ENCODE measurements at regions not wholly inside any gene's neighbourhood (a gene's known extent, or its start where the extent isn't known, plus 50 kb on each side); places are given as distances from the start of the nearest gene placed in this dataset.
A peak's percentile ranks its signal among the peaks of the same experiment; 100 is the strongest.

DNA sequence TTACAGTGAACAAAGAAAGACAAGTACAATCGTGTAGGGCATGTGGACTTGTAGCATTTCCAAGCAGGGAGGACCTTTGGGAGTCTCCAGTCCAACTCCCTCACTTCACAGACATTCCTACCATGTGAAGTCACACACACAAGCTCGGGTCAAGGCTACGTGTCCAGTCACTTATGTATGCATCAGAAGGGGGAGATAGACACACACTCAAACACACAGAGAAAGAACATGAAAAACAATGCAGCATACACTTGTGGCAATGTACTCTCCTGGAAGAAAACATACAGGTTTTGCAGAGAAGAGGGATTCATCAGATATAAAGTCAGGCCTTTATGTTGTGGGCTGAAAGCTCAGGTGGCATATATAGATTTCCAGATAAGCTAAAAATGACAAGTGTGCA, 136.1 kb upstream of the MID1 start:
- Histone ChIP-seq H3K27ac (ENCODE audit: low read depth, low read length) (no peak overlapping the region), H3K9ac (replicated peaks in 1 of 4; ENCODE audit: extremely low read depth in 1 of 4, low read depth in 3 of 4, low read length in 3 of 4) (no peak overlapping the region)
- TF ChIP-seq HDAC2 (IDR thresholded peaks at IDR 0.05; ENCODE audit: borderline replicate concordance in 1 of 2, low read depth in 2 of 2, low read length in 2 of 2): no peak
- TF ChIP-seq BCL11A (IDR thresholded peaks at IDR 0.05; ENCODE audit: low read depth in 2 of 2, low read length in 2 of 2): no peak
- TF ChIP-seq SIRT6 (IDR thresholded peaks at IDR 0.05; ENCODE audit: low read length): no peak
- no peak for TF ChIP-seq RXRA (IDR thresholded peaks at IDR 0.05; ENCODE audit: insufficient read depth, low read depth, low read length)
- no peak for TF ChIP-seq SP1 (IDR thresholded peaks at IDR 0.05; ENCODE audit: low read depth, low read length)
- no peak for TF ChIP-seq CEBPB (IDR thresholded peaks at IDR 0.05; ENCODE audit: low read depth, low read length)
- TF ChIP-seq PHF8 (conservative IDR thresholded peaks at IDR 0.05; ENCODE audit: low read depth, low read length): no peak
- TF ChIP-seq JUN (IDR thresholded peaks at IDR 0.05; ENCODE audit: low read depth, low read length): no peak
- no peak for TF ChIP-seq FOSL1 (IDR thresholded peaks at IDR 0.05; ENCODE audit: insufficient read depth, low read depth, low read length)
- no peak for TF ChIP-seq RAD21 (IDR thresholded peaks at IDR 0.05 in 1 of 2, conservative IDR thresholded peaks at IDR 0.05 in 1 of 2; ENCODE audit: low read depth in 2 of 2, low read length in 2 of 2)
- no peak for TF ChIP-seq BRCA1 (IDR thresholded peaks at IDR 0.05; ENCODE audit: low read depth, low read length)
- no peak for TF ChIP-seq CBX5 (IDR thresholded peaks at IDR 0.05; ENCODE audit: low read depth, low read length)

More for the DNA sequence above, 136.1 kb upstream of the MID1 start:
- no peak overlapping the region for H4K8ac ChIP-seq (ENCODE audit: extremely low read depth, insufficient read depth, low read length)
- H3K14ac ChIP-seq (ENCODE audit: insufficient read length): no peak overlapping the region
- H2BK120ac ChIP-seq (replicated peaks; ENCODE audit: low read depth, low read length): peak overlapping the region; percentile 92
- H2AFZ ChIP-seq (ENCODE audit: low read length): no peak overlapping the region
- H3K18ac ChIP-seq (ENCODE audit: extremely low read depth, low read length): peak overlapping the region; percentile 19; the same call in 1 of the 2 replicates
- no peak overlapping the region for H3K23ac ChIP-seq (ENCODE audit: insufficient read length)
- no peaks in the 10 kb centered on the region for H3K79me1 ChIP-seq (ENCODE audit: low read depth, low read length)
- CTCF ChIA-PET (ENCODE audit: partially characterized antibody): interaction anchor here (0.9 to 1.4 kb wide), 4 partner anchors 32 to 344 kb away, joined by 3 to 4 read pairs (median 4); no protein-coding TSS in a partner anchor
- no peak overlapping the region for H2AK5ac ChIP-seq (ENCODE audit: low read depth, low read length)
- 0 out of 2 replicates have a peak overlapping the region, but pooled peaks have one; percentile 29 for H2BK15ac ChIP-seq (ENCODE audit: low read length)
- H3K4me1 ChIP-seq (replicated peaks in 1 of 4; ENCODE audit: control insufficient read depth in 3 of 4, insufficient read depth in 4 of 4, low read length in 3 of 4): peaks cover 0 to 13% (median 8%) of the 10 kb centered on the region in 4 experiments; a peak in 4 of 7 replicates
- H3K79me2 ChIP-seq (ENCODE audit: control insufficient read depth in 1 of 2, insufficient read depth in 2 of 2, low read length in 2 of 2): no peaks in the 10 kb centered on the region
- no peak for DNase-seq (ENCODE audit: low read depth in 1 of 2, low spot score in 2 of 2)
- no peaks in the 10 kb centered on the region for H3K27me3 ChIP-seq (replicated peaks in 1 of 4; ENCODE audit: control insufficient read depth in 3 of 4, extremely low read depth in 1 of 4, insufficient read depth in 3 of 4, low read length in 3 of 4)
- H4K20me1 ChIP-seq (replicated peaks in 1 of 2; ENCODE audit: control insufficient read depth in 1 of 2, insufficient read depth in 2 of 2, low read length in 2 of 2): no peaks in the 10 kb centered on the region
- H3K36me3 ChIP-seq (ENCODE audit: control insufficient read depth in 2 of 4, insufficient read depth in 4 of 4, low read length in 3 of 4): no peaks in the 10 kb centered on the region
- 0 out of 2 replicates have a peak overlapping the region, but pooled peaks have one; percentile 34 for H2BK20ac ChIP-seq (ENCODE audit: low read length)
- POLR2A ChIA-PET (ENCODE audit: partially characterized antibody): interaction anchor here (0.5 kb wide), 1 partner anchor 15 kb away, joined by 3 read pairs; no protein-coding TSS in a partner anchor
- peak; percentile 62 for FAIRE-seq
- H4K5ac ChIP-seq (ENCODE audit: insufficient read length, low read depth, low read length): peak overlapping the region; percentile 52
- H3K9me3 ChIP-seq (ENCODE audit: insufficient read depth in 2 of 2, low read depth in 1 of 2, low read length in 1 of 2): no peaks in the 10 kb centered on the region
- H3K4ac ChIP-seq (replicated peaks; ENCODE audit: insufficient read length, low read depth, low read length): no peak overlapping the region
- H2BK5ac ChIP-seq (ENCODE audit: low read depth, low read length): peak overlapping the region; percentile 83; the same call in 1 of the 2 replicates
- H3K23me2 ChIP-seq (ENCODE audit: low read depth, low read length): no peaks in the 10 kb centered on the region
- 56% methylated on average over 3 of the region's 3 CpGs; no CpG with 5 or more reads in 1 of the 2 experiments for WGBS, 2 experiments (ENCODE audit: extremely low coverage in 1 of 2, insufficient coverage in 1 of 2, insufficient read length in 1 of 2, insufficient replicate concordance in 2 of 2, low coverage in 1 of 2, low lambda C conversion rate in 2 of 2, missing lambda C conversion rate in 1 of 2)
- no peak overlapping the region for H3K4me3 ChIP-seq (ENCODE audit: extremely low read depth in 1 of 4, insufficient read depth in 2 of 4, low read depth in 3 of 4, low read length in 4 of 4)
- H3K56ac ChIP-seq (replicated peaks; ENCODE audit: insufficient read length, low read depth, low read length): no peak overlapping the region
- peak overlapping the region; percentile 99; the same call in 1 of the 2 replicates for H2BK12ac ChIP-seq (ENCODE audit: low read depth, low read length)
- peak overlapping the region; percentile 74 for H4K91ac ChIP-seq (replicated peaks; ENCODE audit: insufficient read length, low read length)
- no peak overlapping the region for H3K4me2 ChIP-seq (ENCODE audit: insufficient read depth in 1 of 2, low read depth in 2 of 2, low read length in 2 of 2)
